ENCODE measurements at regions not wholly inside any gene's neighbourhood (a gene's known extent, or its start where the extent isn't known, plus 50 kb on each side); places are given as distances from the start of the nearest gene placed in this dataset.
"Not testable (repeated sequence)": the region's sequence is repeated elsewhere in the genome, so short reads cannot be mapped to it uniquely, and the experiment has no call there.

- no peak overlapping the region for H3K4me3 ChIP-seq (ENCODE audit: low read length in 2 of 2)
- H3K27me3 ChIP-seq (ENCODE audit: control insufficient read depth in 1 of 2, insufficient read depth in 2 of 2, low read length in 1 of 2): no peaks in the 10 kb centered on the region
- DNase-seq (no peak), ATAC-seq (ENCODE audit: low FRiP score) (no peak)
- no peaks in the 10 kb centered on the region for H3K4me1 ChIP-seq (ENCODE audit: control insufficient read depth in 1 of 2, insufficient read depth in 2 of 2, low read length in 2 of 2)
- H3K36me3 ChIP-seq (ENCODE audit: control insufficient read depth in 1 of 2, insufficient read depth in 2 of 2, low read length in 1 of 2): no peaks in the 10 kb centered on the region
- no peak overlapping the region for H3K27ac ChIP-seq (ENCODE audit: low read depth in 1 of 2, low read length in 2 of 2)
- no peaks in the 10 kb centered on the region for H3K9me3 ChIP-seq (ENCODE audit: control insufficient read depth, low read length)
- intact Hi-C loops (cut with DNase I): no loop called here
Measured at GRCh38 chr6:22764496-22764895, 195.1 kb downstream of the HDGFL1 start.

GRCh38 chr6:22765015-22765414, 195.6 kb downstream of the HDGFL1 start:
- no peak overlapping the region for H3K27ac ChIP-seq (ENCODE audit: low read depth in 1 of 2, low read length in 2 of 2)
- no peak for ATAC-seq (ENCODE audit: low FRiP score)
- intact Hi-C loops (cut with DNase I): no loop called here
- H3K36me3 ChIP-seq (ENCODE audit: control insufficient read depth in 1 of 2, insufficient read depth in 2 of 2, low read length in 1 of 2): no peaks in the 10 kb centered on the region
- no peak for DNase-seq
- H3K4me1 ChIP-seq (ENCODE audit: control insufficient read depth in 1 of 2, insufficient read depth in 2 of 2, low read length in 2 of 2): no peaks in the 10 kb centered on the region
- no peaks in the 10 kb centered on the region for H3K27me3 ChIP-seq (ENCODE audit: control insufficient read depth in 1 of 2, insufficient read depth in 2 of 2, low read length in 1 of 2)
- 77 to 78% methylated on average over 4 of the region's 4 CpGs for WGBS, 2 donors
- H3K9me3 ChIP-seq (ENCODE audit: control insufficient read depth, low read length): no peaks in the 10 kb centered on the region
- no peak overlapping the region for H3K4me3 ChIP-seq (ENCODE audit: low read length in 2 of 2)

- no peaks in the 10 kb centered on the region for H3K27me3 ChIP-seq (ENCODE audit: control insufficient read depth in 1 of 2, insufficient read depth in 2 of 2, low read length in 1 of 2)
- ATAC-seq (ENCODE audit: low FRiP score) (no peak), DNase-seq (no peak)
- intact Hi-C loops (cut with DNase I): no loop called here
- H3K27ac ChIP-seq (ENCODE audit: low read depth in 1 of 2, low read length in 2 of 2): no peak overlapping the region
- H3K9me3 ChIP-seq (ENCODE audit: control insufficient read depth, low read length): no peaks in the 10 kb centered on the region
- no peaks in the 10 kb centered on the region for H3K4me1 ChIP-seq (ENCODE audit: control insufficient read depth in 1 of 2, insufficient read depth in 2 of 2, low read length in 2 of 2)
- WGBS, 2 donors: 95 to 96% methylated on average over 4 of the region's 4 CpGs
- no peak overlapping the region for H3K4me3 ChIP-seq (ENCODE audit: low read length in 2 of 2)
- no peaks in the 10 kb centered on the region for H3K36me3 ChIP-seq (ENCODE audit: control insufficient read depth in 1 of 2, insufficient read depth in 2 of 2, low read length in 1 of 2)
Measured at GRCh38 chr6:22766979-22767378, 197.6 kb downstream of the HDGFL1 start.

GRCh38 chr6:22770054-22770453, 200.7 kb downstream of the HDGFL1 start:
- DNase-seq: no peak
- Histone ChIP-seq H3K4me3 (ENCODE audit: low read length in 2 of 2) (no peak overlapping the region), H3K4me1 (ENCODE audit: control insufficient read depth in 1 of 2, insufficient read depth in 2 of 2, low read length in 2 of 2) (no peaks in the 10 kb centered on the region), H3K36me3 (ENCODE audit: control insufficient read depth in 1 of 2, insufficient read depth in 2 of 2, low read length in 1 of 2) (no peaks in the 10 kb centered on the region), H3K27ac (ENCODE audit: low read depth in 1 of 2, low read length in 2 of 2) (no peak overlapping the region), H3K9me3 (ENCODE audit: control insufficient read depth, low read length) (no peaks in the 10 kb centered on the region), H3K27me3 (ENCODE audit: control insufficient read depth in 1 of 2, insufficient read depth in 2 of 2, low read length in 1 of 2) (no peaks in the 10 kb centered on the region)
- intact Hi-C loops (cut with DNase I): no loop called here
- no peak for ATAC-seq (ENCODE audit: low FRiP score)
- 96 to 98% methylated on average over 1 of the region's 1 CpG for whole genome bisulfite sequencing, 2 donors

- intact Hi-C loops (cut with DNase I): no loop called here
- H3K27ac ChIP-seq (ENCODE audit: low read depth in 1 of 2, low read length in 2 of 2): no peak overlapping the region
- H3K36me3 ChIP-seq (ENCODE audit: control insufficient read depth in 1 of 2, insufficient read depth in 2 of 2, low read length in 1 of 2): no peaks in the 10 kb centered on the region
- 87 to 89% methylated on average over 2 of the region's 2 CpGs for WGBS, 2 donors
- H3K9me3 ChIP-seq (ENCODE audit: control insufficient read depth, low read length): peaks cover 5% of the 10 kb centered on the region
- no peak for ATAC-seq (ENCODE audit: low FRiP score)
- no peaks in the 10 kb centered on the region for H3K4me1 ChIP-seq (ENCODE audit: control insufficient read depth in 1 of 2, insufficient read depth in 2 of 2, low read length in 2 of 2)
- H3K4me3 ChIP-seq (ENCODE audit: low read length in 2 of 2): no peak overlapping the region
- H3K27me3 ChIP-seq (ENCODE audit: control insufficient read depth in 1 of 2, insufficient read depth in 2 of 2, low read length in 1 of 2): no peaks in the 10 kb centered on the region
- DNase-seq: no peak
Measured at GRCh38 chr6:22774129-22774528, 204.8 kb downstream of the HDGFL1 start.

- H3K27me3 ChIP-seq (ENCODE audit: control insufficient read depth in 1 of 2, insufficient read depth in 2 of 2, low read length in 1 of 2); H3K4me1 ChIP-seq (ENCODE audit: control insufficient read depth in 1 of 2, insufficient read depth in 2 of 2, low read length in 2 of 2); DNase-seq; intact Hi-C loops (cut with DNase I); ATAC-seq (ENCODE audit: low FRiP score); H3K27ac ChIP-seq (ENCODE audit: low read depth in 1 of 2, low read length in 2 of 2); H3K9me3 ChIP-seq (ENCODE audit: control insufficient read depth, low read length); H3K36me3 ChIP-seq (ENCODE audit: control insufficient read depth in 1 of 2, insufficient read depth in 2 of 2, low read length in 1 of 2); H3K4me3 ChIP-seq (ENCODE audit: low read length in 2 of 2): not testable (repeated sequence)
- 41 to 47% methylated on average over 1 of the region's 1 CpG for WGBS, 2 donors
Measured at GRCh38 chr6:22778438-22778837, 209.1 kb downstream of the HDGFL1 start.

GRCh38 chr6:22779062-22779461, 209.7 kb downstream of the HDGFL1 start:
- WGBS, 2 donors: 97% methylated on average over 2 of the region's 2 CpGs
- Histone ChIP-seq H3K27ac (ENCODE audit: low read depth in 1 of 2, low read length in 2 of 2) (no peak overlapping the region), H3K27me3 (ENCODE audit: control insufficient read depth in 1 of 2, insufficient read depth in 2 of 2, low read length in 1 of 2) (no peaks in the 10 kb centered on the region), H3K4me3 (ENCODE audit: low read length in 2 of 2) (no peak overlapping the region), H3K4me1 (ENCODE audit: control insufficient read depth in 1 of 2, insufficient read depth in 2 of 2, low read length in 2 of 2) (no peaks in the 10 kb centered on the region), H3K9me3 (ENCODE audit: control insufficient read depth, low read length) (peaks cover 6% of the 10 kb centered on the region), H3K36me3 (ENCODE audit: control insufficient read depth in 1 of 2, insufficient read depth in 2 of 2, low read length in 1 of 2) (no peaks in the 10 kb centered on the region)
- ATAC-seq (ENCODE audit: low FRiP score) (no peak), DNase-seq (no peak)
- intact Hi-C loops (cut with DNase I): no loop called here

- no peak overlapping the region for H3K27ac ChIP-seq (ENCODE audit: low read depth in 1 of 2, low read length in 2 of 2)
- intact Hi-C loops (cut with DNase I): no loop called here
- ATAC-seq (ENCODE audit: low FRiP score): no peak
- no peaks in the 10 kb centered on the region for H3K27me3 ChIP-seq (ENCODE audit: control insufficient read depth in 1 of 2, insufficient read depth in 2 of 2, low read length in 1 of 2)
- no peaks in the 10 kb centered on the region for H3K36me3 ChIP-seq (ENCODE audit: control insufficient read depth in 1 of 2, insufficient read depth in 2 of 2, low read length in 1 of 2)
- no peaks in the 10 kb centered on the region for H3K4me1 ChIP-seq (ENCODE audit: control insufficient read depth in 1 of 2, insufficient read depth in 2 of 2, low read length in 2 of 2)
- no peak for DNase-seq
- peaks cover 2% of the 10 kb centered on the region for H3K9me3 ChIP-seq (ENCODE audit: control insufficient read depth, low read length)
- H3K4me3 ChIP-seq (ENCODE audit: low read length in 2 of 2): no peak overlapping the region
- 12 to 21% methylated on average over 4 of the region's 4 CpGs for WGBS, 2 donors
Measured at GRCh38 chr6:22783931-22784330, 214.6 kb downstream of the HDGFL1 start.

GRCh38 chr6:22784601-22785410, 215.4 kb downstream of the HDGFL1 start:
- intact Hi-C loops (cut with DNase I): no loop called here

More at GRCh38 chr6:22784601-22785410, 215.4 kb downstream of the HDGFL1 start:
- H3K9me3 ChIP-seq (ENCODE audit: control insufficient read depth, low read length): no peaks in the 10 kb centered on the region
- ATAC-seq (ENCODE audit: low FRiP score) (no peak), DNase-seq (no peak)
- no peak overlapping the region for H3K4me3 ChIP-seq (ENCODE audit: low read length in 2 of 2)
- H3K4me1 ChIP-seq (ENCODE audit: control insufficient read depth in 1 of 2, insufficient read depth in 2 of 2, low read length in 2 of 2): no peaks in the 10 kb centered on the region
- WGBS, 2 donors: 33% methylated on average over 12 of the region's 12 CpGs
- no peak overlapping the region for H3K27ac ChIP-seq (ENCODE audit: low read depth in 1 of 2, low read length in 2 of 2)
- H3K36me3 ChIP-seq (ENCODE audit: control insufficient read depth in 1 of 2, insufficient read depth in 2 of 2, low read length in 1 of 2): no peaks in the 10 kb centered on the region
- no peaks in the 10 kb centered on the region for H3K27me3 ChIP-seq (ENCODE audit: control insufficient read depth in 1 of 2, insufficient read depth in 2 of 2, low read length in 1 of 2)
